GM06990 (cell line): ENCODE measurements at regions not wholly inside any gene's neighbourhood (a gene's known extent, or its start where the extent isn't known, plus 50 kb on each side); places are given as distances from the start of the nearest gene placed in this dataset.

Experiments
- DNase-seq: peaks from one replicate; pipeline ENCODE4 v3.0.0-alpha.2; 2011; ENCODE audit not compliant: insufficient read length; ENCODE audit errors: extremely low read depth
- H3K27me3 ChIP-seq: replicated peaks from 2 replicates; pipeline ENCODE4 v1.6.0; 2011; ENCODE audit warnings: low read length; ENCODE audit not compliant: control insufficient read depth, insufficient read depth
- H3K36me3 ChIP-seq: 2 replicates; pipeline ENCODE4 v1.5.1; 2011; ENCODE audit warnings: low read length; ENCODE audit not compliant: control insufficient read depth, insufficient read depth
- H3K4me3 ChIP-seq: replicated peaks from 2 replicates; pipeline ENCODE4 v1.5.1; 2011; ENCODE audit warnings: low read depth, mild to moderate bottlenecking, control low read depth, low read length
- TF ChIP-seq, protein P1 (sequence below): IDR thresholded peaks from 2 replicates; pipeline ENCODE4 v1.5.1; 2011; ENCODE audit warnings: low read length, control low read depth, mild to moderate bottlenecking, inconsistent platforms; ENCODE audit not compliant: insufficient read depth, poor library complexity, severe bottlenecking

DNA sequence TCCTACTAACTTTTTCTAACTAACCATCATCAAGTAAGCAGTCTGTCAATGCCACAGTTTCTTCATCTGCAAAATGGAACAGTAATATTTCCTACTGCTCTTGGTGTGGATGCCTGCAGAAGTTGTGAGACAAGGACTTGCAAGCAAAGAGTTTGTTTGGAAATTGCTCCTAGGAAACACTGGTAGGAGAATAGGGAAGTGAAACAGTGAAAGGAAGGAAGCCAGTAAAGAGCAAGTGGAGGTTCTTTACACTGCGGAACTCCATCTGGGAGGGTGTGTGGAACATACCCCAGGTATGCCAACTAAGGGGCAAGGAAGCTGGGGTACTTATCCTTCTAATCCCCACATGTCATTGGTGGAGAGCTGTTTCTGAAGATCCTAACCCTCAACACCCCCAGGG lies 119.9 kb downstream of the FOXD1 start:
- TF ChIP-seq, protein P1, sequence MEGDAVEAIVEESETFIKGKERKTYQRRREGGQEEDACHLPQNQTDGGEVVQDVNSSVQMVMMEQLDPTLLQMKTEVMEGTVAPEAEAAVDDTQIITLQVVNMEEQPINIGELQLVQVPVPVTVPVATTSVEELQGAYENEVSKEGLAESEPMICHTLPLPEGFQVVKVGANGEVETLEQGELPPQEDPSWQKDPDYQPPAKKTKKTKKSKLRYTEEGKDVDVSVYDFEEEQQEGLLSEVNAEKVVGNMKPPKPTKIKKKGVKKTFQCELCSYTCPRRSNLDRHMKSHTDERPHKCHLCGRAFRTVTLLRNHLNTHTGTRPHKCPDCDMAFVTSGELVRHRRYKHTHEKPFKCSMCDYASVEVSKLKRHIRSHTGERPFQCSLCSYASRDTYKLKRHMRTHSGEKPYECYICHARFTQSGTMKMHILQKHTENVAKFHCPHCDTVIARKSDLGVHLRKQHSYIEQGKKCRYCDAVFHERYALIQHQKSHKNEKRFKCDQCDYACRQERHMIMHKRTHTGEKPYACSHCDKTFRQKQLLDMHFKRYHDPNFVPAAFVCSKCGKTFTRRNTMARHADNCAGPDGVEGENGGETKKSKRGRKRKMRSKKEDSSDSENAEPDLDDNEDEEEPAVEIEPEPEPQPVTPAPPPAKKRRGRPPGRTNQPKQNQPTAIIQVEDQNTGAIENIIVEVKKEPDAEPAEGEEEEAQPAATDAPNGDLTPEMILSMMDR = no peak
- no peak for DNase-seq
- Histone ChIP-seq H3K27me3 (no peaks in the 10 kb centered on the region; the same call in 1 of the 2 replicates), H3K4me3 (no peak overlapping the region), H3K36me3 (no peaks in the 10 kb centered on the region)

DNA sequence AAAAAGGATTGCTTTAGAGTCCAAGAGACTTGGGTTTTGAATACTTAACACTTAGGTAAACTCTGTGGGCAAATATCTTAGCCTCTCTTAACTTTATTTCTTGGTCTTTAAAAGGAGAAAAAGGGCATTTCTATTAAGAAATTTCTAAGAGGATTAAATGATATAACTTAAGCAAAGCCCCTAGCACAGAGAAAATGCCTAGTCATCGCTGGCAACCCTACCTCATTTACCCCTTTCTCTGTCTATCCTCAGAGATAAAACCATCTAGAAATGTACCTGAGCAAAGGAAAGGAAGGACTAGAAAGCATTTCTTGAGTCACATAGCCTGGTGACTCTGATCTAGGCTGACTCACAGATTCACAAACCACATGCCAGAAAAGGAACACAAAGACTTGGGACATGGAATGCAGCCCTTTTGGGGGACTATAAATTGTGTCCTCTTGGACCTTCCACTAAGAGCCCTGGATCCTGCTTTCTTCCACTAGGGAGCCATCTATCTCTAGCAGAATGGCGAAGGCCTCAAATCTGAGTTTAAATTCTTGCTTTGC lies 120.6 kb downstream of the FOXD1 start:
- Histone ChIP-seq H3K4me3 (no peak overlapping the region), H3K36me3 (no peaks in the 10 kb centered on the region), H3K27me3 (no peaks in the 10 kb centered on the region; the same call in 1 of the 2 replicates)
- TF ChIP-seq, protein P1 = no peak
- no peak for DNase-seq

DNA sequence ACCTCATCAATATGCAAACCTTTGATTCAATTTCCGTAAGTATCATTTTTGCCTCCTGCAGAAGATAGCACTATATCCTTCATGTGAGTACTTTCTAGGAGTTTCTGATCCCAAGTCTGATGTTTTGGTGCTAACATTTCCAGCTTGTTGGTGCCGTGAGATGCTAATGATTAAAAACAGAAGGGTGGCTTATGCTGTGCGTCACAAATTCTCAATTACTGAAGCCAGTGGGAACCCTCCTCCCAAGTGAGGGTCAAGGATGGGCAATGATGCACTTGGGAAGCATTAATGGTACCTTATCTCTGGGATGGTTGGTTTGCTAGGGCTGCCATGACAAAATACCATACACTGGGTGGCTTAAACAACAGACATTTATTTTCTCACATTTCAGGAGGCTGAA lies 123.0 kb downstream of the FOXD1 start:
- Histone ChIP-seq H3K4me3 (no peak overlapping the region), H3K36me3 (no peaks in the 10 kb centered on the region), H3K27me3 (no peaks in the 10 kb centered on the region; the same call in 1 of the 2 replicates)
- TF ChIP-seq, protein P1 = no peak
- DNase-seq = no peak

DNA sequence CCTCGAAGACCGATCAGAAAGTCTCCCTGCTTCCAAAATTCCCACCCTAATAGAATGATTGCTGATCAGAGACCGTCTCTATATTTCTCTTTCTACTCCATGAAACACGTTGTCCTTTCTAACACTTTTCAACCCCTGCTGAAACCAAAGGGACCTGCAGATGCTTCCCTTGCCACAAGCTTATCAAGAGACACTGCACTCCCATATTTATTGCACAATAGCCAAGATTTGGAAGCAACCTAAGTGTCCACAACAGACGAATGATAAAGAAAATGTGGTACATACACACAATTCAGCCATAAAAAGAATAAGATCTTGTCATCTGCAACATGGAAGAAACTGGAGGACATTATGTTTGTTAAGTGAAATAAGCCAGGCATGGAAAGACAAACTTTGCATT lies 125.1 kb downstream of the FOXD1 start:
- H3K36me3 ChIP-seq = no peaks in the 10 kb centered on the region
- no peaks in the 10 kb centered on the region; the same call in 1 of the 2 replicates for H3K27me3 ChIP-seq
- H3K4me3 ChIP-seq = no peak overlapping the region
- TF ChIP-seq, protein P1 = no peak
- no peak for DNase-seq

DNA sequence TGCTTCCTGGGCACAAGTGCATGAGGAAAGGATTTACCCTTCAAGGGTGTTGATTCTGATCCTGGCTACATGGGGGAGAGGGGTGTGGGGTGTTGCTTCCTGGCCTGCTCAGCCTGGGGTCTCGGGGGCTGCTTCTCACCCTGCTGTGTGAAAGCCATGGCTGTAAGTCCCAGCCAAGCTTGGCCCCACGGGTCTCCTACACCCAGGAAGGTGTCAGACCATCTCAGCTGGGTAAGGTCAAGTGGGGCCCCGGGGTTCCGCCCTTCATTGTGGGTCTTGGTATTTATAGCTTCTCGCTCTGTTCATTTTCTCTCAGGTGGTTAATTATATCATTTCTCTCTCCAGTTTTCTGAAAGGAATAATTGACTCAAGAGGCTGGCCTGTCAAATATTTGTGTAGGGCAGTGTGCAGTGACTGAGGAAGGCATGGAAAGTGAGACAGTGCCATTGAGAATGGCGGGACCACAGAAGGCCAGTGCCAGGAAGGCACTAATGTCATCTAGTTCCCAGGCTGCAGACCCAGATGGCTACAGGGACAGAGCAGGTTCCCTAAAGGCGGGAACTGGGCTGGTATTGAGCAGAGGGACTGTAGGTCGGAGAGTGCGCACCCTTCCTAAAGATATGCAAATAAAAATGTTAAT lies 126.0 kb downstream of the FOXD1 start:
- no peak for DNase-seq
- H3K36me3 ChIP-seq = no peaks in the 10 kb centered on the region
- H3K4me3 ChIP-seq = no peak overlapping the region
- H3K27me3 ChIP-seq = no peaks in the 10 kb centered on the region; the same call in 1 of the 2 replicates
- TF ChIP-seq, protein P1 = no peak
